Endodermal cell (in vitro differentiated cells): ENCODE measurements at regions not wholly inside any gene's neighbourhood (a gene's known extent, or its start where the extent isn't known, plus 50 kb on each side); places are given as distances from the start of the nearest gene placed in this dataset.
"Not testable (repeated sequence)": the region's sequence is repeated elsewhere in the genome, so short reads cannot be mapped to it uniquely, and the experiment has no call there.

Experiments used
- DNase-seq: peaks from one replicate; pipeline ENCODE4 v3.0.0-alpha.2; 2017
- H3K27ac ChIP-seq: 2 replicates; pipeline ENCODE4 v1.5.1; 2013; ENCODE audit warnings: mild to moderate bottlenecking, low read depth, low read length, moderate library complexity
- H3K27me3 ChIP-seq: 2 replicates; pipeline ENCODE4 v1.6.1; 2013; ENCODE audit warnings: mild to moderate bottlenecking, low read length, moderate library complexity; ENCODE audit not compliant: insufficient read depth, control insufficient read depth, poor library complexity, severe bottlenecking
- H3K36me3 ChIP-seq: 2 replicates; pipeline ENCODE4 v1.7.0; 2013; ENCODE audit warnings: mild to moderate bottlenecking, low read length, moderate library complexity; ENCODE audit not compliant: control insufficient read depth, insufficient read depth
- H3K4me1 ChIP-seq: one replicate; pipeline ENCODE4 v1.7.0; 2013; ENCODE audit warnings: low read length; ENCODE audit not compliant: control insufficient read depth, insufficient read depth
- H3K4me3 ChIP-seq: 2 replicates; pipeline ENCODE4 v1.5.1; 2013; ENCODE audit warnings: mild to moderate bottlenecking, low read length, moderate library complexity
- H3K9ac ChIP-seq: 2 replicates; pipeline ENCODE4 v1.6.1; 2013; ENCODE audit warnings: mild to moderate bottlenecking, low read length, moderate library complexity; ENCODE audit not compliant: poor library complexity, severe bottlenecking; ENCODE audit errors: extremely low read depth
- H3K9me3 ChIP-seq: 2 replicates; pipeline ENCODE4 v1.6.1; 2013; ENCODE audit warnings: mild to moderate bottlenecking, low read length, moderate library complexity; ENCODE audit not compliant: control insufficient read depth
- H3K27ac Mint-ChIP-seq: 2 replicates; pipeline ENCODE4 v1.8.0; 2020; ENCODE audit warnings: mixed read lengths
- H3K27me3 Mint-ChIP-seq: 2 replicates; pipeline ENCODE4 v1.8.0; 2021; ENCODE audit warnings: mild to moderate bottlenecking, mixed read lengths; ENCODE audit not compliant: insufficient read depth
- H3K36me3 Mint-ChIP-seq: 2 replicates; pipeline ENCODE4 v1.8.0; 2020; ENCODE audit warnings: low read depth, mixed read lengths
- H3K4me1 Mint-ChIP-seq: 2 replicates; pipeline ENCODE4 v1.8.0; 2020; ENCODE audit warnings: mixed read lengths
- H3K4me3 Mint-ChIP-seq: 2 replicates; pipeline ENCODE4 v1.8.0; 2020; ENCODE audit warnings: mild to moderate bottlenecking, moderate library complexity, mixed read lengths
- H3K9me3 Mint-ChIP-seq: 2 replicates; pipeline ENCODE4 v1.8.0; 2020; ENCODE audit warnings: mild to moderate bottlenecking, mixed read lengths
- WGBS, 2 experiments: methylation state at CpG; one replicate each; pipeline versions ENCODE4 v1.1.5 to v1.1.7; 2013; ENCODE audit warnings: missing lambda C conversion rate in 2 of 2, mixed read lengths in 1 of 2; ENCODE audit not compliant: insufficient coverage in 1 of 2, insufficient read length in 1 of 2; 5-methylcytosine and 5-hydroxymethylcytosine counted together
- TF ChIP-seq, protein P1 (sequence below): fragments of 200-600 bp; sonication (generic); conservative IDR thresholded peaks from 2 replicates; pipeline ENCODE4 v1.5.0; 2021; ENCODE audit warnings: antibody characterized with exemption, mild to moderate bottlenecking

DNA sequence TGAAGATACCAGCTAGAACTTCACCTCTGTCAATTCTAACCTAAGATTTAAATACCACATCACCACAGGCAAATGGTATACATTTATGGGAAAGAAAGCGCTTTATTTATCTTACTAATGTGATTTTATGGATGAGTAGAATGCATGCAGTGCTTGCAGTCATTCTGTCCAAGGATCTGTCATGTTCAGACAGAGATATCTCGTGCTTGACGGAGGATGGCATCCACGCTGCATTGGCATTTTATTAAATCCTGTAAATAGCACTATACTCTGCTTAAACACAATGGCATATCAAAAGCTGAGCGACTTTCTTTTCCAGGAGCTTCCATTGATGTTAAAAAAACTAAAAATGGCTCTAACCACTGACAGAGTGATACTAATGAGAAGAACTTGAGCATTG lies 133.7 kb upstream of the CAV2 start:
- Mint-ChIP-seq H3K4me3 (no peak overlapping the region), H3K36me3 (peaks cover under 1% of the 10 kb centered on the region), H3K27ac (no peak overlapping the region), H3K4me1 (peaks cover 3% of the 10 kb centered on the region), H3K27me3 (no peaks in the 10 kb centered on the region), H3K9me3 (peaks cover 8% of the 10 kb centered on the region)
- no peak for DNase-seq
- TF ChIP-seq, protein P1, sequence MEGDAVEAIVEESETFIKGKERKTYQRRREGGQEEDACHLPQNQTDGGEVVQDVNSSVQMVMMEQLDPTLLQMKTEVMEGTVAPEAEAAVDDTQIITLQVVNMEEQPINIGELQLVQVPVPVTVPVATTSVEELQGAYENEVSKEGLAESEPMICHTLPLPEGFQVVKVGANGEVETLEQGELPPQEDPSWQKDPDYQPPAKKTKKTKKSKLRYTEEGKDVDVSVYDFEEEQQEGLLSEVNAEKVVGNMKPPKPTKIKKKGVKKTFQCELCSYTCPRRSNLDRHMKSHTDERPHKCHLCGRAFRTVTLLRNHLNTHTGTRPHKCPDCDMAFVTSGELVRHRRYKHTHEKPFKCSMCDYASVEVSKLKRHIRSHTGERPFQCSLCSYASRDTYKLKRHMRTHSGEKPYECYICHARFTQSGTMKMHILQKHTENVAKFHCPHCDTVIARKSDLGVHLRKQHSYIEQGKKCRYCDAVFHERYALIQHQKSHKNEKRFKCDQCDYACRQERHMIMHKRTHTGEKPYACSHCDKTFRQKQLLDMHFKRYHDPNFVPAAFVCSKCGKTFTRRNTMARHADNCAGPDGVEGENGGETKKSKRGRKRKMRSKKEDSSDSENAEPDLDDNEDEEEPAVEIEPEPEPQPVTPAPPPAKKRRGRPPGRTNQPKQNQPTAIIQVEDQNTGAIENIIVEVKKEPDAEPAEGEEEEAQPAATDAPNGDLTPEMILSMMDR, result no peak
- H3K27me3 ChIP-seq, result no peaks in the 10 kb centered on the region
- peaks cover 3% of the 10 kb centered on the region for H3K9me3 ChIP-seq
- no peak overlapping the region for H3K9ac ChIP-seq
- 72 to 100% methylated on average over 3 to 5 of the region's 5 CpGs for WGBS, 2 experiments
- no peak overlapping the region for H3K4me3 ChIP-seq
- H3K4me1 ChIP-seq, result no peaks in the 10 kb centered on the region
- H3K36me3 ChIP-seq, result no peaks in the 10 kb centered on the region
- H3K27ac ChIP-seq, result no peak overlapping the region

DNA sequence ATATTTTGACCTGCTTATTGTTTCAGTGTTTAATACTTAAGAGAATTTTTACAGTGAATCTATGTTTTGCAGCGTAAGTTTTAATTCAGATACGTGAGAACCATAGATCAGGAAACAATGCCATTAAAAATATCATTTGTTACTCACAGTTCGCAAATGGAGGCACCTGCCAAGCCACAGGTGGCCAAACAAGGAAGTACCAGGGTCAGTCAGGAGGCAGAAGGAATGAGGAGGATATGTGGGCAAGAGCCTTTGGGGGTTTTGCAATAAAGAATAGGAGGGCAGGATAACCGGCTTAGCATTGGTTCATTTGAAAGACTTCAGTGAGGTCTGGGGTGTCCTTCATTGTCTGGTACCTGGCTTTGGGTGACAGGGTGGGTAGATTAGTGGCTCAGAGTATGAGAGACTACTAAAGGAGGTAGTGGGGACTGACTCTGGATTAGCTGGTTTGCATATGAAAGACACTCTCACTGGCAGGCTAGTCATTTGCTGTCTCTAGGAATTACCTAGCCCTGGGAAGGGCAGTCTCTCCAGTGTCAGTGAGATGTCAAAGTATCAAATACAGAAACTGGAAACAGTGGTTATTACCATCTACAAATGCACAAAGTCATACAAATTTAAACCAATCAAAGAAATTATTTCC lies 132.2 kb upstream of the CAV2 start:
- peaks cover 10% of the 10 kb centered on the region for H3K9me3 ChIP-seq
- H3K9ac ChIP-seq, result no peak overlapping the region
- H3K36me3 ChIP-seq, result no peaks in the 10 kb centered on the region
- H3K4me1 ChIP-seq, result no peaks in the 10 kb centered on the region
- Mint-ChIP-seq H3K36me3 (peaks cover 4% of the 10 kb centered on the region), H3K9me3 (peaks cover 23% of the 10 kb centered on the region), H3K27ac (no peak overlapping the region), H3K27me3 (no peaks in the 10 kb centered on the region), H3K4me3 (no peak overlapping the region), H3K4me1 (peaks cover 3% of the 10 kb centered on the region)
- 67% methylated on average over 4 of the region's 4 CpGs; no CpG with 5 or more reads in 1 of the 2 experiments for WGBS, 2 experiments
- no peak overlapping the region for H3K27ac ChIP-seq
- peak; percentile 60 for DNase-seq
- TF ChIP-seq, protein P1, result no peak
- no peaks in the 10 kb centered on the region for H3K27me3 ChIP-seq
- no peak overlapping the region for H3K4me3 ChIP-seq

DNA sequence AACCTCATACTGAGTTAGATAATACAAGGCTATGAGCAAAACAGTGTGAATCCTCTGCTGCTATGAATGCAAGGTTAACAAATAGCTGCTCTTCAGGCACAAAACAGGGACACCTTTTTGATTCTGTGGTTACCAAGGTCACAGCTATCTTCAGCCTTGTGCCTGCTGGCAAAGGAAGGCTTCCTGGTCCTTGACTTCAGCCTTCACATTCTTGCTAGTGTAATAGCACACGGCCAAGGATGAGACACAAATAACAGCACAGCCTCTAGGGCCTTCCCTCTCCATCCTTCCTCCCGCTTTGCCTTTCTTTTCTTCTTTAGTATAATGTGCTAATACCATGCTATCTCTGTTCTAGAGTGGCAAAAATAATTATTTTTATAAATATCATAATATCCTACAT lies 130.6 kb upstream of the CAV2 start:
- Histone ChIP-seq H3K4me3 (no peak overlapping the region), H3K9ac (no peak overlapping the region), H3K27ac (no peak overlapping the region), H3K9me3 (peaks cover 10% of the 10 kb centered on the region), H3K36me3 (no peaks in the 10 kb centered on the region), H3K27me3 (no peaks in the 10 kb centered on the region), H3K4me1 (no peaks in the 10 kb centered on the region)
- Mint-ChIP-seq H3K4me1 (peaks cover 3% of the 10 kb centered on the region), H3K36me3 (peaks cover 4% of the 10 kb centered on the region), H3K9me3 (peaks cover 36% of the 10 kb centered on the region), H3K27me3 (no peaks in the 10 kb centered on the region), H3K27ac (no peak overlapping the region), H3K4me3 (no peak overlapping the region)
- TF ChIP-seq, protein P1, result no peak
- WGBS, 2 experiments, result 96% methylated on average over 2 of the region's 2 CpGs; no CpG with 5 or more reads in 1 of the 2 experiments
- DNase-seq, result no peak

DNA sequence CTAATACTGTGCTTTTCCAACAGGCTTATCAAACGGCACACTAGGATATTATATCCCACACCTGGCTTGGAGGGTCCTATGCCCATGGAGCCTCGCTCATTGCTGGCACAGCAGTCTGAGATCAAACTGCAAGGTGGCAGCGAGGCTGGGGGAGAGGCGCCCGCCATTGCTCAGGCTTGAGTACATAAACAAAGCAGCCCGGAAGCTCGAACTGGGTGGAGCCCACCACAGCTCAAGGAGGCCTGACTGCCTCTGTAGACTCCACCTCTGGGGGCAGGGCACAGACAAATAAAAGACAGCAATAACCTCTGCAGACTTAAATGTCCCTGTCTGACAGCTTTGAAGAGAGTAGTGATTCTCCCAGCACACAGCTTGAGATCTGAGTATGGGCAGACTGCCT lies 128.0 kb upstream of the CAV2 start:
- not testable (repeated sequence) for H3K4me3 ChIP-seq, H3K27ac ChIP-seq, H3K27me3 Mint-ChIP-seq, H3K36me3 ChIP-seq, H3K36me3 Mint-ChIP-seq, H3K4me1 ChIP-seq, H3K27ac Mint-ChIP-seq, H3K9ac ChIP-seq, H3K27me3 ChIP-seq, DNase-seq, H3K4me1 Mint-ChIP-seq, H3K4me3 Mint-ChIP-seq
- WGBS, 2 experiments, result 80 to 95% methylated on average over 3 to 7 of the region's 7 CpGs
- H3K9me3 Mint-ChIP-seq, result peaks cover 38% of the 10 kb centered on the region
- peaks cover 10% of the 10 kb centered on the region for H3K9me3 ChIP-seq

DNA sequence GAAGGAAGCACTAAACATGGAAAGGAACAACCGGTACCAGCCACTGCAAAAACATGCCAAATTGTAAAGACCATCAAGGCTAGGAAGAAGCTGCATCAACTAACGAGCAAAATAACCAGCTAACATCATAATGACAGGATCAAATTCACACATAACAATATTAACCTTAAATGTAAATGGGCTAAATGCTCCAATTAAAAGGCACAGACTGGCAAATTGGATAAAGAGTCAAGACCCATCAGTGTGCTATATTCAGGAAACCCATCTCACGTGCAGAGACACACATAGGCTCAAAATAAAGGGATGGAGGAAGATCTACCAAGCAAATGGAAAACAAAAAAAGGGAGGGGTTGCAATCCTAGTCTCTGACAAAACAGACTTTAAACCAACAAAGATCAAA lies 126.3 kb upstream of the CAV2 start:
- not testable (repeated sequence) for DNase-seq, H3K4me3 ChIP-seq, H3K4me3 Mint-ChIP-seq, H3K27me3 Mint-ChIP-seq, H3K9ac ChIP-seq, H3K27ac ChIP-seq, H3K36me3 Mint-ChIP-seq, H3K36me3 ChIP-seq, H3K4me1 ChIP-seq, H3K27ac Mint-ChIP-seq, H3K4me1 Mint-ChIP-seq, H3K27me3 ChIP-seq
- peaks cover 42% of the 10 kb centered on the region for H3K9me3 Mint-ChIP-seq
- WGBS, 2 experiments, result no CpG with 5 or more reads among the region's 3 CpGs
- H3K9me3 ChIP-seq, result peaks cover 10% of the 10 kb centered on the region
